Panc1 (cell line): ENCODE measurements at regions not wholly inside any gene's neighbourhood (a gene's known extent, or its start where the extent isn't known, plus 50 kb on each side); places are given as distances from the start of the nearest gene placed in this dataset.

Source experiments
- ATAC-seq: fragments of 200-7000 bp; cut with Tn5 transposase; 2 replicates; pipeline ENCODE4 v1.9.1; 2020; ENCODE audit warnings: mild to moderate bottlenecking, moderate library complexity
- BruUV-seq: library from RNA; stranded (reverse); fragments of 400-500 nt; replicated peaks from 2 replicates; lab custom pipeline; 2021; lab: Mats Ljungman, UMichigan
- CTCF ChIA-PET: fragments of 300-600 bp; sonication (Branson Sonifier 250); formaldehyde crosslinking; loops from one replicate; lab custom pipeline; 2022; ENCODE audit warnings: antibody characterized with exemption; lab: Charles Lee
- POLR2A ChIA-PET: fragments of 300-600 bp; sonication (Branson Sonifier 250); formaldehyde crosslinking; loops from one replicate; lab custom pipeline; 2022; ENCODE audit warnings: antibody characterized with exemption; lab: Charles Lee
- DNase-seq: peaks from one replicate; pipeline ENCODE4 v3.0.0-alpha.2; 2010; ENCODE audit warnings: low read depth, low spot score
- H3K27ac ChIP-seq: 2 replicates; pipeline ENCODE4 v1.5.1; 2011; ENCODE audit warnings: mild to moderate bottlenecking, low read length, inconsistent platforms
- H3K27me3 ChIP-seq: fragments of 200-500 bp; sonication (Bioruptor generic); 2 replicates; pipeline ENCODE4 v1.6.0; 2014; ENCODE audit warnings: low read length, inconsistent platforms; ENCODE audit not compliant: control insufficient read depth, insufficient read depth
- H3K36me3 ChIP-seq: fragments of 200-500 bp; sonication (Bioruptor generic); 2 replicates; pipeline ENCODE4 v1.5.1; 2014; ENCODE audit warnings: inconsistent platforms, mild to moderate bottlenecking, low read length, moderate library complexity; ENCODE audit not compliant: control insufficient read depth, insufficient read depth
- H3K4me1 ChIP-seq: 2 replicates; pipeline ENCODE4 v1.5.1; 2011; ENCODE audit warnings: inconsistent platforms, mild to moderate bottlenecking, low read length, moderate library complexity; ENCODE audit not compliant: control insufficient read depth, insufficient read depth
- H3K4me3 ChIP-seq, 2 experiments: 2 replicates each; pipeline ENCODE4 v1.5.1; 2011 to 2012; ENCODE audit warnings: low read depth in 2 of 2, low read length in 2 of 2, mild to moderate bottlenecking in 2 of 2, inconsistent platforms in 1 of 2, moderate library complexity in 1 of 2
- H3K9me3 ChIP-seq: fragments of 200-500 bp; sonication (Bioruptor generic); 2 replicates; pipeline ENCODE4 v1.5.1; 2014; ENCODE audit warnings: low read depth, mild to moderate bottlenecking, inconsistent platforms, low read length, moderate library complexity; ENCODE audit not compliant: control insufficient read depth, insufficient read depth
- POLR2AphosphoS5 ChIP-seq: IDR thresholded peaks from 2 replicates; pipeline ENCODE4 v1.6.1; 2012; ENCODE audit warnings: mild to moderate bottlenecking, low read depth, low read length, moderate library complexity
- SIN3A ChIP-seq: IDR thresholded peaks from 2 replicates; pipeline ENCODE4 v1.6.1; 2012; ENCODE audit warnings: low read depth, mild to moderate bottlenecking, low read length, moderate library complexity, borderline replicate concordance; ENCODE audit not compliant: insufficient read depth
- TCF7L2 ChIP-seq: IDR thresholded peaks from 2 replicates; pipeline ENCODE4 v1.6.1; 2011; ENCODE audit warnings: mild to moderate bottlenecking, low read depth, low read length, inconsistent platforms
- in situ Hi-C: cut with HindIII; loops from 2 replicates; pipeline ENCODE4 v1.10.0; 2016; ENCODE audit warnings: low sequenced_read_pairs, low pct_unique_long_range_greater_than_20kb
- intact Hi-C: fragments of 100-400 bp; cut with micrococcal nuclease; formaldehyde crosslinking; loops from one replicate; pipeline ENCODE4 v1.10.0; 2022; ENCODE audit not compliant: unreplicated experiment
- TF ChIP-seq, protein P1 (sequence below): fragments of 450-650 bp; IDR thresholded peaks from 2 replicates; pipeline ENCODE4 v1.5.1; 2017; ENCODE audit warnings: mild to moderate bottlenecking
- TF ChIP-seq, protein P2 (sequence below), 2 experiments: IDR thresholded peaks; 2 replicates each; pipeline ENCODE4 v1.6.1; 2011 to 2012; ENCODE audit warnings: low read depth in 2 of 2, control low read depth in 1 of 2, low read length in 1 of 2, mild to moderate bottlenecking in 1 of 2, moderate library complexity in 1 of 2; ENCODE audit not compliant: insufficient read depth in 1 of 2

DNA sequence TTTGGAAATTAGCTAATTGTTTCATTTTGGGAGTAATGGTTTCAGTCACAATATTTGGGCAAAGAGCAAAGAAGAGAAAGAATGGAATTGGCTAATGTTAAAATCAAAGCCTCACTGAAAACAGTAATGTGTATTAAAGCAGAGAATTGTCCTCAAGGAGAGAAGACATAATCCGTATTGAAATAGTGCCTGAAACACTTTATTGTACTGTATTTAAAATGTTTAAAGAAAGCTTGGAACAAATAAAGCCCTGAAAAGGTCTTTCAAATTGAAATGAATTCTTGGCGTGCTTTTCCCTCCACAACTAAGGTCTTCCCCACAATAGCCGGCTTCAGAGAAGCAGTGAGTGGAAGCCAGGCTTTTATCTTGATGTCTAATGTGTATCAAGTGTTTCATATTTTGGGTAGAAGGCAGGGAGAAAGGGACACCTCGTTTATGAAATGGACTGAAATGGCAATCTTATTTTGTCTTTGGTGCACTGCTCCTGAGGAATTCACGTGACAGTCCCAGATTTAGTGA lies 212.9 kb upstream of the CRY1 start:
- CTCF ChIA-PET, result no interaction called here
- in situ Hi-C loops, result no loop called here
- POLR2A ChIA-PET, result no interaction called here

DNA sequence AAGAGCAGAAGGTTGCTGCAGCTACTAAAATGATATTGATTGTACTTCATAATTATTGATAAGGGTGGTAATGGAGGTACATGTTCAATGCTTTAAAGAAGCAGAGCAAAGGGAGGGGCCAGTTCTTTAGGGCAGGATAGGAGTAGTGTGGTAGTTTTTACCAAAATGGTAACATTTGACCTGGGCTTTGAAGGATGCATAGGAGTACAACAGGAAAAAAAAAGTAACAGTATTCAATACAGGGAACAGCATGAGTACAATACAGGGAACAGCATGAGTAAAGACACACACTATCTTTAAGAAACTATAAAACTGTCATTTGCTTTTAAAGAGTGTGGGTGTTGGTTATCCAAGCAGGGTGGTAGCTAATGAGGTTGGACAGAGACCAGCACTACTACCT lies 215.0 kb upstream of the CRY1 start:
- Histone ChIP-seq H3K9me3 (no peaks in the 10 kb centered on the region), H3K4me1 (no peaks in the 10 kb centered on the region), H3K27me3 (peaks cover 10% of the 10 kb centered on the region), H3K27ac (no peak overlapping the region), H3K4me3 (no peak overlapping the region), H3K36me3 (no peaks in the 10 kb centered on the region)
- in situ Hi-C loops, result no loop called here
- intact Hi-C loops, result no loop called here
- DNase-seq (no peak), ATAC-seq (no peak)
- ChIA-PET CTCF (no interaction called here), POLR2A (no interaction called here)
- BruUV-seq, result no TSS peak
- no peak for TF ChIP-seq SIN3A
- TF ChIP-seq, protein P1, sequence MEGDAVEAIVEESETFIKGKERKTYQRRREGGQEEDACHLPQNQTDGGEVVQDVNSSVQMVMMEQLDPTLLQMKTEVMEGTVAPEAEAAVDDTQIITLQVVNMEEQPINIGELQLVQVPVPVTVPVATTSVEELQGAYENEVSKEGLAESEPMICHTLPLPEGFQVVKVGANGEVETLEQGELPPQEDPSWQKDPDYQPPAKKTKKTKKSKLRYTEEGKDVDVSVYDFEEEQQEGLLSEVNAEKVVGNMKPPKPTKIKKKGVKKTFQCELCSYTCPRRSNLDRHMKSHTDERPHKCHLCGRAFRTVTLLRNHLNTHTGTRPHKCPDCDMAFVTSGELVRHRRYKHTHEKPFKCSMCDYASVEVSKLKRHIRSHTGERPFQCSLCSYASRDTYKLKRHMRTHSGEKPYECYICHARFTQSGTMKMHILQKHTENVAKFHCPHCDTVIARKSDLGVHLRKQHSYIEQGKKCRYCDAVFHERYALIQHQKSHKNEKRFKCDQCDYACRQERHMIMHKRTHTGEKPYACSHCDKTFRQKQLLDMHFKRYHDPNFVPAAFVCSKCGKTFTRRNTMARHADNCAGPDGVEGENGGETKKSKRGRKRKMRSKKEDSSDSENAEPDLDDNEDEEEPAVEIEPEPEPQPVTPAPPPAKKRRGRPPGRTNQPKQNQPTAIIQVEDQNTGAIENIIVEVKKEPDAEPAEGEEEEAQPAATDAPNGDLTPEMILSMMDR, result no peak
- TF ChIP-seq TCF7L2, result no peak
- TF ChIP-seq, protein P2, sequence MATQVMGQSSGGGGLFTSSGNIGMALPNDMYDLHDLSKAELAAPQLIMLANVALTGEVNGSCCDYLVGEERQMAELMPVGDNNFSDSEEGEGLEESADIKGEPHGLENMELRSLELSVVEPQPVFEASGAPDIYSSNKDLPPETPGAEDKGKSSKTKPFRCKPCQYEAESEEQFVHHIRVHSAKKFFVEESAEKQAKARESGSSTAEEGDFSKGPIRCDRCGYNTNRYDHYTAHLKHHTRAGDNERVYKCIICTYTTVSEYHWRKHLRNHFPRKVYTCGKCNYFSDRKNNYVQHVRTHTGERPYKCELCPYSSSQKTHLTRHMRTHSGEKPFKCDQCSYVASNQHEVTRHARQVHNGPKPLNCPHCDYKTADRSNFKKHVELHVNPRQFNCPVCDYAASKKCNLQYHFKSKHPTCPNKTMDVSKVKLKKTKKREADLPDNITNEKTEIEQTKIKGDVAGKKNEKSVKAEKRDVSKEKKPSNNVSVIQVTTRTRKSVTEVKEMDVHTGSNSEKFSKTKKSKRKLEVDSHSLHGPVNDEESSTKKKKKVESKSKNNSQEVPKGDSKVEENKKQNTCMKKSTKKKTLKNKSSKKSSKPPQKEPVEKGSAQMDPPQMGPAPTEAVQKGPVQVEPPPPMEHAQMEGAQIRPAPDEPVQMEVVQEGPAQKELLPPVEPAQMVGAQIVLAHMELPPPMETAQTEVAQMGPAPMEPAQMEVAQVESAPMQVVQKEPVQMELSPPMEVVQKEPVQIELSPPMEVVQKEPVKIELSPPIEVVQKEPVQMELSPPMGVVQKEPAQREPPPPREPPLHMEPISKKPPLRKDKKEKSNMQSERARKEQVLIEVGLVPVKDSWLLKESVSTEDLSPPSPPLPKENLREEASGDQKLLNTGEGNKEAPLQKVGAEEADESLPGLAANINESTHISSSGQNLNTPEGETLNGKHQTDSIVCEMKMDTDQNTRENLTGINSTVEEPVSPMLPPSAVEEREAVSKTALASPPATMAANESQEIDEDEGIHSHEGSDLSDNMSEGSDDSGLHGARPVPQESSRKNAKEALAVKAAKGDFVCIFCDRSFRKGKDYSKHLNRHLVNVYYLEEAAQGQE (IDR thresholded peaks at IDR 0.05; ENCODE audit: insufficient read depth in 1 of 2, low read depth in 2 of 2, low read length in 1 of 2), result no peak
- TF ChIP-seq POLR2AphosphoS5, result no peak

More for the DNA sequence above, 212.9 kb upstream of the CRY1 start:
- H3K36me3 ChIP-seq, result no peaks in the 10 kb centered on the region
- H3K27ac ChIP-seq, result no peak overlapping the region
- ATAC-seq (no peak), DNase-seq (no peak)
- intact Hi-C loops, result no loop called here
- no TSS peak for BruUV-seq
- H3K27me3 ChIP-seq, result peaks cover 4% of the 10 kb centered on the region
- H3K4me1 ChIP-seq, result no peaks in the 10 kb centered on the region
- no peaks in the 10 kb centered on the region for H3K9me3 ChIP-seq
- no peak overlapping the region for H3K4me3 ChIP-seq
- TF ChIP-seq, protein P1, result no peak
